GM19463 (cell line): ENCODE measurements at regions not wholly inside any gene's neighbourhood (a gene's known extent, or its start where the extent isn't known, plus 50 kb on each side); places are given as distances from the start of the nearest gene placed in this dataset.
"Not testable (repeated sequence)": the region's sequence is repeated elsewhere in the genome, so short reads cannot be mapped to it uniquely, and the experiment has no call there.

Experiments used
- ATAC-seq: cut with Tn5 transposase; IDR thresholded peaks from one replicate; pipeline ENCODE4 v1.9.1; 2021; ENCODE audit warnings: mild to moderate bottlenecking, moderate library complexity; ENCODE audit not compliant: unreplicated experiment

DNA sequence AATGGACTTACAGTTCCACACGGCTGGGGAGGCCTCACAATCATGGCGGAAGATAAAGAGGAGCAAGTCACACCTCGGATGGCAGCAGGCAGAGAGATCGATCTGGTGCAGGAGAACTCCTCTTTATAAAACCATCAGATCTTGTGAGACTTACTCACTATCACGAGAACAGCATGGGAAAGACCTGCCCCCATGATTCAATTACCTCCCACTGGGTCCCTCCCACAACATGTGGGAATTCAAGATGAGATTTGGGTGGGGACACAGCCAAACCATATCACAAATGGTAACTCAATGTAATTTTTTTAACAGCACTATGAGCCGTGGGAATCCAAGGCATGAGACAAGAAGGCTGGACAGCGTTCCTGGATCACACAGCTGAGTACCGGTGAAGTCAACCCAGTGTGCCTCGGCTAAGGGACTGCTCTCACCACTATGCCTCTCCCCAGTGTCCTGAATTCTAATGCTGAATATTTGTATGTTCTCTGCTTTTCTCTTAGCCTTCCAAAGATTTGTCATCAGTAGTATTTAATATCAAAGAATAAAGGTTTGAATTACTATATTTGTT lies 84.3 kb downstream of the IRS2 start:
- ATAC-seq, result not testable (repeated sequence)

DNA sequence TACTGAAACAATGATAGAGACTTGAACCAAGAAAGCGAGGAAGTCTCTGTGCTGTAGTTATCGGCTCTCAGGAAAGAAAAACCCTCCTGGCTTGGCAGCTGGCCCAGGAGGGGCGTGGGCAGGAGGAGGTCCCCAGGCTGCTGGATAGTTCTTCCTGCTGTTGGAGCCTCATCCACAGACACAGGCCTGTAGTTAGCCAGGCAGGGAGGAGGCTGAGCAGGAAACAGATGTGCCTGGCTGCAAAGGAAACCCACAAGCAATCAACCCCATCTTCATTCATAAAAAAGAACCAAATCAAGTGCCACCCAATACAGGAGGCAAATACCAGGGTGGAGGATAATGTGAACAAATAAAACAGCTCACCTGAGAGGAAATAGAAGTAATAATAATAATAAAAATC lies 86.2 kb downstream of the IRS2 start:
- no peak for ATAC-seq

DNA sequence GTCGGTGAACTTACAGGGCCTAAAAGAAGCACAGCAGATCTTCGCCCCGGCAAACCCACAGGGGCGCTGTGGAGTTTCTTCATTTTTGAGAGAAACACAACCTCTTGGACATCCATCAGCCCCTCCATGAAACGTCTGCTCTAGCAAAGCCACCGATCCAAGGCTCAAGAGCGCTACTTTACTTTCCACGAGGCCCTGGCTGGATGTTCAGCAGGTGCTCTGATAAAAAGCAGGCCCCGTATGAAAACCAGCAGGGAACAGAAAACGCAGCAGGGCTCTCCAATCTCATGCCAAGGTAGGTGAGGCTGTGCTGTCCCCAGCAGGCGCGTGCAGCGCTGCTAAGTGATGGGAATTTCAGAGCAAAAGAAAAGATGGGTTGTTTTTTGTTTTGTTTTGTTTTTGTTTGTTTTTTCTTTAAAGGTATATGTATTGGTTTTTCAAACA lies 86.7 kb downstream of the IRS2 start:
- ATAC-seq, result no peak

DNA sequence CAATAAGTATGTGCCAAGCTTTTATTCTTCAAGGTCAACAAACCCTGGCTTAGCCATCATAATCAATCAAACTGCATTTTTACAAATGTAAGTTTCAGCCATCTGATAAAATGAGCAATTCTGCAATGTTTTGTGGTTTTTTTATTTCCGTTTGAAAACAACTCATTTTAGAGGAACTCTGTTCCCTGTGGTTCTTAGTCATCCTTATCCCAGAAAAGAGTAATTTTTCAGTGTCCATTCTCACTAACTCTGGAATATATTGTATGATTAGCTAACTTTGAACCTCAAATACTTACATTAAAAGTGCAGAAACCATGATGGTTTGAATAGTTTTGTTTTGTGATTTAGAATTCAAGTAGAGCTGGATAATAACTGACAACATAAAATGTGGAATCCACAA lies 87.6 kb downstream of the IRS2 start:
- ATAC-seq, result no peak

DNA sequence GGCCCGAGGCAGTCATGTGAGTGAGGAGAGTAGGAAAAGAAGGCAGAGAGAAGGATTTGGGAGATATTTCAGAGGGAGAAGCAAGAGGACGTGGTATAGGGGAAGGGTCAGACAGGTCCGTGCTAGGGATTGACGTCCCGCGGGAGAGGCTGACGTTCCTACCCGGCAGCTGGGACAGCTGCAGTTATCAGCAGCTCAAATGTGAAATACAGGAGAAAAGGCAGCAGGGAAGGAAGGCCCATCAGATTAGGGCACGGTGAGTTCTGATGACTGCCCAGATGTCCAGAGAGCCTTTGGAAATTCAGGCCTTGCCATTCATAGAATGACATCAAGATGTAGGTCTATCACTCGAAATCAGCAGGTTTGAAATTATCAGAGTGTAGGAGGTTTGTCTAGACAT lies 88.4 kb downstream of the IRS2 start:
- no peak for ATAC-seq

DNA sequence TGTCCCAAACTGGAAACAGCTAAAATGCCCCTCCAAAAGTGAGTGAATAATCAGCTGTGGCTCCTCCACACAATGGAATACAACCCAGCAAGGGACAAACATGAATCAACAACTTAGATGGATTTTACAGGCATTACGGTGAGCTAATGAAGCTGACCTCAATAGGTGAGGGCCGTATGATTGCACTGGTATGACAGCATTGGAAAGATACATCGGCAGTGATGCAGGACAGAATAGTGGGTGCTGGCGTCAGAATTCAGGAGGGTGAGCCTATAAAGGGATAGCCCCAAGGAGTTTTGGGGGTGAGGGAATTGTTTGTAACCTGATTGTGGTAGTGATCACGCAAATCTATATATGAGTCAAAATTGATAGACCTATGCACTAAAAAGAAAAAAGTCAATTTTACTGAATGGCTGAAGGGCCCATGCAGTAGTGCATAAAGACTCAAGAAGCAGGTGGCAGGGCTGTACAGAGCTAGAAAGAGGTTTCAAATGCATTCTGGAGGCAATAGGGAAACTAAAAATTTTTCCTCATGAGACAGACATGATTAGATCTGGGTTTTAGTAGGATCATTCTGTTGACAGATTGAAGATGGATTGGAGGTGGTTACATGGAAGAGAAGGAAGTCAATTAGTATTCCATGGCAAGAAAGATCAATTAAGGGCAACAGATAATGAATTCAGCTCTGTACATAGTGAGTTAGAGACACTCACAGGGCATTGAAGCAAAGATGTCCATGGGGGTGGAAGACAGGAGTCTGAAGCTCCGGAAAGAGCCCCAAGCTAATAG lies 90.8 kb downstream of the IRS2 start:
- no peak for ATAC-seq

DNA sequence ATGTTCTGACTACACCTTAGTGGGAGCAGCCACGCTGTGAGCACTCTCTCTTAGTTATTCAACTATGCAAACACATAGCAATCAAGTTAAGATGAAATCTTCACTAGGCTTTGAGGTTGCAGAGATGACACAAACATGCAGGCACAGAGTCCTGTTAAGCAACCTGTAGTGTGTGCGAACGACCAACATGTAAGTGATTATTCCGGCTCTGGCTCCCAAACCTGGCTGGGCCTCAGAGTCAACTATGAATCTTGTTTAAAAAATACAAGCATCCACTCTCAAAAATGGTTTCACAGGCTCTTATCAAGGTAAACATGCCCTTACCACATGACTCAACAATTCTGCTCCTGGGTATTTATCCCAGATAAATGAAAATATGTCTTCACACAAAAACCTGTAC lies 91.4 kb downstream of the IRS2 start:
- no peak for ATAC-seq

DNA sequence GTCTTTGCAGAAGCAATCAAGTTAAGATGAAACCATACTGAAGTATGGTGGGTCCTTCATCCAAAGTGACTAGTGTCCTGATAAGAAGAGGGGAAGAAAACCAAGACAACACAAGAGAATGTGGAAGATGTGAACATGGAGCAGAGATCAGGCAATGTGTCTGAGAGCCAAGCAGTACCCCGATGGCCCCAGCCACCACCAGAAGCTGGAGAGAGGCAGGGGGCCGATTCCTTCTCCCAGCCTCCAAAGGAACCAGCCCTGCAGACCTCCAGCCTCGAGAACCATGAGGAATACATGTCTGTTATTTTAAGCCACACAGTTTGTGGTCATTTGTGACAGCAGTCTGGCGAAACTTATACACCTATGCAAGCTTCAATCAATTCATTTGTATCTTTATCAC lies 93.2 kb downstream of the IRS2 start:
- ATAC-seq, result no peak

DNA sequence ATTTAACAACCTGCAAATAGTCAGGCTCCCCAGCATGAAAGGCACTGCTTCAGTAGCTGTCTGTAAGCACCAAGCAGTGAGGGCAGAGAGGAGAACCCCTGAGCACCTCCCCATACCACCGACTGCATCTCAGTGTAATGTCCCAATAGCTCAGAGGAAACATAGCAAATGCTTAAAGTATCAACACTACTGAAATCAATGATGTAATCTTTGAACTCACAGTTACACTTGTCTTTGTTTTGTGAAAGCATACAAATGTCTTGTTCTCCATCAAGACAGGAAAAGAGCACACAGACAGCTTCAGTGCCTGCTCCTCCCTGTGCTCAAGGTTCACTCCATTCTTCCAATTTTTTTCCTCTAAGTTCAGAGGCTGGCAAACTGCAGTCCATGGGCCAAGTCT lies 94.7 kb downstream of the IRS2 start:
- ATAC-seq, result no peak

DNA sequence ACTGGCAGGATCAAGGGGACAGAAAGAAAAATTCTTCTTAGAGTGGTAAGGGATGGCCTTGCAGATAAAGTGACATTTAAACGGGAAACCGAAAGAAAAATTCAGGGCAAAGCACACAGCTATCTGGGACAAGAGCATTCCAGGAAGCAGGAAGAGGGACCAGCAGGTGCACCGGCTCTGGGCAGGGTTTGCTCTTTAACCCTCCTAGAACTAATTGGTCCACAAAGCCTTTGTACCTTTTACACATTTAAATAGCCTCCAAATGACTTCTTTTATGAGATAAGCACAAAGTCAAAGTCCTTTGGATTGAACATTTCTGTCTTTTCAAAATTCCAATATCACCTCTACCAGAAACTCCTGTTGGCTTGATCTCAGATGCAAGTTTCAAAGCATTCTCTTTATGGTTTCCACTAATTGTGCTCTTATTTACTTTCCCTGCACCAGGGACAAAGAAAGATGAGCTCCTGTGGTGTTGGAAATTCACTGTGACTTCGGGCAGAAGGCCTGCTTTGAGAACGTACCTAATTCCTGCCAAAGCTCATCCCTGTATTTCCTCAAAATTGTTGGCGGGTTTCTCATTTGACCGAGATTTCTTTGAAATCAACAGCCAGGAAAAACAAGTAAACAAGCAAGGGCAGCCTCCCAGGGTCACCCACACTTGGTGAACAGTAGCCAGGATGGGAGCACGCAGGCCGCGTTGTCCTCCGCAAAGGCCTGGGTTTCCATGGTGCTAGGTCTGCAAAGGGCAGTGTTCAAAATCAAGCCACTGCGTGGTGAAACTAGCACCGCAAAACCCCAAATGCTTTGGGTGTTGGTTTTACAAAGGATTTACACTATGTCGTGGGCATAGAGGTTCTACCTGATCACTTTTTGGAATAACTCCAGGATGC lies 98.6 kb downstream of the IRS2 start:
- ATAC-seq, result no peak

DNA sequence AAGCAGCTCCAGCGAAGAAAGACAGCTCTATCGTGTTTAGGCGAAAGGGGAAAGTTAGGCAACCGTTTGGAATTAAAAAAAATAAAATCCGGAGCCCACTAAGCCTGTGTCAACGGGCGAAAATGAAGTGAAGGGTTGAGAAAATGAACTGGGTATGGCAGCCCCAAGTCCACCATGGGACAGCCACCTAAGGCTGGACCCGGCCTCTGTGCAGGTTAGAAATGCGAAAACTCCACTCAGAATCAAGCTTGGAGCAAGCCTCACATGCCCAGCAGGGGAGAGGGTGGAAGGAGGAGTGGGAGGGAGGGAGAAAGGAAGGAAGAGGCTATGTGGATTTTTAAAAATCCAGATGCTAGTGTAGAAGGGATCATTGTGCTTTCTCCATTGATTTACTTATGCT lies 101.2 kb downstream of the IRS2 start:
- no peak for ATAC-seq

DNA sequence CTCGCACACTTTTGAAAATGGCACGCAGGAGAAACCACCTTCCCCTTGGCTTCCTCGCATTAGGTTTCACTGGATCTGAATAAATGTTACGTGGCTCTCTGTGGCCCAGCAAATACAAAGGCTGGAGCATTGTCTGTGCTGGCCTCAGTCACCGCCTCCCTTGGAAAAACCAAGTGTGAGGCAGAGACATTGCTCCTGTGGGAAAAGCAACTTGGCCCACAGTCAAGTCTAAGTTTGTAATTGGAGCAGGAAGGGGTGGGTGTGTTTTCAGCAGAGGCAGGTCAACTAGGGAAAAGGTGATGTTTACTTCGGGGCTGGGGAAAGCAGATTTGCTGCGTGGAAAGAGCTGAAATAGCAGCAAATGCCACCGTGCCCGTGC lies 101.6 kb downstream of the IRS2 start:
- no peak for ATAC-seq

DNA sequence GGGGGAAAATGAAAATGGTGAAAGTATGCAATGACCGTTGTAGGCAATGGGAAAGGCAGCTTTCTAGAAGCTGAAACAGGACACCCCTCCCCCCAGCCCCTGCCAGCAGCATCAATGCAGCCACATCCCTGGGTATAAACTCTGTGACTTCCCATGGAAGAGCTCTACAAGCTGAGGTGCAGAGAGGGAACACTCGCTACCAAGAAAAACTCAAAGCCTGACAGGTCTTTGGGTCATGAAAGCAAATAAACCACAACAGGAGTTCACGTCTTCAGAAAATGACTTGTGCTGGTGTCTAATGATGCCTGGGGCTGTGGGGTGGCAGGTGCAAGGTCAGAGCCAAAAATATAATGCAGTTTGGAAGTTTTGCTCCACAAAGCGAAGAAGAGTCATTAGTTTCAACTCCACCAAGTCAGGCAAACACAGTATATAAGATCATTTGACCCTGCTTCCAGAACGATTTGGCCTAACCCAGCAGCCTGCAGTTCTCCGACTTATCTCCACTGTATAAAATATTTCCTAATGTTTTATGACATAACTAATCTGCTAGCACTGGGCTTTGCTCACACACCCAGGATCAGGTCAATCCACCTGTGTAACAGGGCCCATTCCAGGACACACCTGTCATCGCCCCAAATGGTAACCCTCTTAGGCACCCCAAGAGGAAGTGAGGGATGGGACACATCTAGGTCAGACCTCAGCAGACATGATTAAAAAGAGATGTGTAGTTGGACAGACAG lies 102.1 kb downstream of the IRS2 start:
- ATAC-seq, result no peak

DNA sequence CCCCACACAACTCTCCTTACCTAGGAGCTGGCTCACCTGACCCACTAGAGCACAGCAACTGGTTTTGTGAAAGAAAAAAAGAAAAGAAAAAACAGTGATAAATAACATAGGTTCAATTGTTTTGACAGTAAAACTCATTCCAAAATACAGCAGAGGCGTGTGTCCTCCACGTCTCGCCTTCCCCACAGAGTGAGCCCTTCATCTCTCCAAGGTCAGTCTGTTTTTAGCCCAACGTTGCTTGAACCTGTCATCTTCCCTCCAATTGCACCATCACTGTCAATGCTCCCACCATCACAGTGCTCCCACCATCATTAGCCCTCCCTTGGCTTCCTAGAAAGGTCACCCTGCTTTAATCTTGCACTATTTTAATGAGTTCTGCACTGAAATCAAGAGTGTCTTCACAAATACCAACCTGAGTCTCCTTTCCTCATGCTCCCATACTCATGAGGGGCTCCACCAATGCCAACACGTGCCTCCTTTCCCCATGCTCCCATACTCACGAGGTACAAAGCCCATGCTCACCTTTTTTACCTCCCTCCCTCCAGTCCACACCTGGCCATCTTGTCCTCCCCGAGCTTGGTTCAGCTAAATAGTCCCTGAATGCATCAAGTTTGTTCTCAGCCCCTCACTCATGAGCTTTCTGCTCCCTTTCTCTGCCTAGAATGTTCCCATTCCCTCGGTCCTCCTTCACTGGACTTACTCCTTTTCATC lies 103.7 kb downstream of the IRS2 start:
- ATAC-seq, result no peak

DNA sequence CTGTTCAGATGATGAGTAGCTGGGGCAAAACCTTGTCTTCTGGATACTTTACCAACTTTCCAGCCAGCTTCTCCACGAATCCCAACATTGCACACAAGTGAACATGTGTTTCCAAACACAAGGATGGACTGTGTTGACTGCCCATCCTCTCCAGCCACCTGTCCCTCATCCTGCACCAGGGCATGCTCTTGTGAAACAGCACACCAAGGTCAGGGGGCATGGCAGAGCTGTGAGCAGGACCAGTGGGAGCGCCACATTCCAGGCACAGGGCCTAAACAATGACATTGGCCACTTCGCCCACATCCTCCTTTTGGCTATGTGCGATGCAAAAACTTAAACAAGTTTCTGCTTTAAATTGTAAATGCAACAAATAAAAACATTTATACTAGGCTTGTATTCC lies 105.5 kb downstream of the IRS2 start:
- no peak for ATAC-seq

DNA sequence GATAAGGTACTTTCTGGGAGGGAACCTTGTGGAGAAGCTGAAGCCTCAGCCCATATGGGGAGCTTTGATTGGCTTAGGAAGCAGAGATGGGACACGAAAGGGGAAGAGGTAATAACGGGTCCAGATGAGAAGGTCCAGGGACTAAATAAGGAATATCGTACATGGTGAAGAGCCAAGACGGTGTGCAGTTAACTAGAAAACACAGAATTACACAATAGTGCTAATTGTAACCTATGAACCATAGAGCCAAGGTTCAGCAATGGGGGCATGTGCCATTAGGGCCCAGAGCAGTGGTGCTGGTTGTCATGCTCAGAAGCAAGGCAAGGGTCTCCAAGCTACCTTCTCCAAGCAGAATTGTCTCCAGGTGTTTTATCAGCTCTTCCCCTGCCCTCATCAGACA lies 106.1 kb downstream of the IRS2 start:
- ATAC-seq, result no peak

DNA sequence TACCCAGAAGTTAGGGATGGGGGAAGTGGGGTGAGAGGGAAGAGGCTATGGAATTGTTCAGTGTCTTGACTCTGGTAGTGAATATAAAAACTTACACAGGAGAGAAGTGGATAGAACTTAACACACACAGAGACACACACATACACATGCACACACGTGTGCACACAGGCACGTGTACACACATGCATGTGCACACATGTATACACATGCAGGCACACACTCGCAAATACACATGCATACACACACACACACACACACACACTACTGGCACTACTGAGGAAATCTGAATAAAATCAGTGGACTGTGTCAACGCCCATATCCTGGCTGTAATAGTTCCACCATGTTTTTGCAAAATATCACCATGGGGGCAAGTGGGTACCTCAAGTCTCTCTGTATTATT lies 107.9 kb downstream of the IRS2 start:
- ATAC-seq, result no peak

DNA sequence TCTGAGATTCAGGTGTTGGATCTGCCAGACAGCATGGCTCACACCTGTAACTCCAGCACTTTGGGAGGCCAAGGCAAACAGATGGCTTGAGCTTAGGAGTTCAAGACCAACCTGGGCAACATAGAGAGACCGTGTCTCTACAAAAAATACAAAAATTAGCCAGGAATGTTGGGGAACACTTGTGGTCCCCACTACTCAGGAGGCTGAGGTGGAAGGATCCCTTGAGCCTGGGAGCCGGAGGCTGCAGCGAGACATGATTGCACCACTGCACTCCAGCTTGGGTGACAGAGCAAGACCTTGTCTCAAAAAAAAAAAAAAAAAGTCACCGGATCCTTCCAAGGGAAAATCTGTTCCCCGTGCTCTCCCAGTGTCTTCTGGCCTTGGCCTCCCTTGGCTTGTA lies 109.2 kb downstream of the IRS2 start:
- ATAC-seq, result no peak

DNA sequence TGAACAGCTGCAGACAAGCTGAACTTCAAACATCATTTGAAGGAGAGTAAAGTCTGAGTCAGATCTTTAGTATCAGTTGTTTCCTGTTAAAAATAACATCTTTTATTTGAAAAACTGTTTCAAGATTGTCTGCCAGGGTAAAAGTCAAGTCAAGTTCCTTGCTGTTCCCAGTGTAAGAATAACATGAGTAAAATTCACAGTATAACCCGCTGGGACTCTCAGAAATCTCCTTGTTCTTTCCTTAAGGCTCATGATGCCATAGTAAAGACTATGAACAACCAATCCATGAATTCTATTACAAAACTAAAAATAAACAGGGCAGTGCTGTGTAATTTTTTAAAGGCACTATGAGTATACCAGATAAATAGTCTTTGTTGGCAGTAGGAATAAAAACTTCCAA lies 112.9 kb downstream of the IRS2 start:
- ATAC-seq, result no peak

DNA sequence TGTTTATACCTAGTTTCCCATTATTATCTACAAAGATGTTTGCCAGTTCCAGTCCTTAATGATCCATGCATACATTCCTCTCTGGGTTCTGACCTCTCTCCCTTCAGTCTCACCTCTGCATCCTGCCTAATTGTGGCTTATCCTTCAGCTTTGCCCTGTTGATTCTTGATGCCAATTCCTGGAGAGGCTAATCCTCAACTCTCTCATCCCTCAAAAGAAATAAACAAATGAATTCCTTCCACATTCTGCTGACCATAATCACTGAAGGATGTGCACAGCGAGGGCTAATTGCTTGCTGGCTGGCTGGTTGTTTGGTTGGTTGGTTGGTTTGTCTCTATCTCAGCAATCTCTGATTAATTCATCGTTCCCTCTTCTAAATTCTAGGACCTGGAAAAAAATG lies 113.8 kb downstream of the IRS2 start:
- no peak for ATAC-seq

DNA sequence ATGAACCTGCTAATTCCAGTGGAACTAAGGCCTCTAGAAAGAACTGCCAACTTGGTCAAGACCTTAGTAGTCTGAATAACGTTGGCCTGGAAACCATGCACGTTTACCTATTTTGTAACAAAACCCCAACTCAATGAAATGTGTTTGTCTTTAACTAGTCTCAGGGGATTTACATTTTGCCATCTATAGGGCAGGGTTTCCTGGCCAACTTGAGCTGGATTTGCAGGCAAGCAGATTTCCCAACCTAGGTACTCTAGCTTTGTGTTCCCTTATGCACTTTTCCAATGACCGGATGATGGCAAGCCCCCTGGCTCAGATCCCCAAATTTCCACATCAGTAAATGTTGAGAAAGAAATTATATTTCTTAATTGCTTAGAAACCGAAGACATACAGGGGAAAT lies 114.5 kb downstream of the IRS2 start:
- no peak for ATAC-seq
